HG03565 (cell line): ENCODE measurements at regions not wholly inside any gene's neighbourhood (a gene's known extent, or its start where the extent isn't known, plus 50 kb on each side); places are given as distances from the start of the nearest gene placed in this dataset.

Experiments
- ATAC-seq: cut with Tn5 transposase; IDR thresholded peaks from one replicate; pipeline ENCODE4 v1.9.1; 2021; ENCODE audit warnings: mild to moderate bottlenecking, moderate library complexity; ENCODE audit not compliant: unreplicated experiment

GRCh38 chr2:19462256-19462645 lies 103.8 kb upstream of the OSR1 start:
- no peak for ATAC-seq

GRCh38 chr2:19461504-19462255 lies 103.3 kb upstream of the OSR1 start:
- no peak for ATAC-seq

- ATAC-seq = no peak
These were observed 102.3 kb upstream of the OSR1 start for GRCh38 chr2:19460761-19461160.

- ATAC-seq = no peak
These were observed 100.1 kb upstream of the OSR1 start for GRCh38 chr2:19458427-19459003.

GRCh38 chr2:19457809-19458208 lies 99.4 kb upstream of the OSR1 start:
- ATAC-seq = no peak

- no peak for ATAC-seq
These were observed 98.4 kb upstream of the OSR1 start for GRCh38 chr2:19456705-19457309.

- no peak for ATAC-seq
These were observed 95.7 kb upstream of the OSR1 start for GRCh38 chr2:19454125-19454524.

- ATAC-seq = no peak
These were observed 84.3 kb upstream of the OSR1 start for GRCh38 chr2:19442731-19443130.

GRCh38 chr2:19439081-19439480 lies 80.7 kb upstream of the OSR1 start:
- ATAC-seq = no peak

GRCh38 chr2:19435815-19436214 lies 77.4 kb upstream of the OSR1 start:
- no peak for ATAC-seq

- ATAC-seq = no peak
These were observed 76.0 kb upstream of the OSR1 start for GRCh38 chr2:19434413-19434812.

GRCh38 chr2:19426941-19427340 lies 68.5 kb upstream of the OSR1 start:
- no peak for ATAC-seq

GRCh38 chr2:19426144-19426543 lies 67.7 kb upstream of the OSR1 start:
- no peak for ATAC-seq

- ATAC-seq = no peak
These were observed 67.0 kb upstream of the OSR1 start for GRCh38 chr2:19425419-19425818.

- no peak for ATAC-seq
These were observed 60.9 kb upstream of the OSR1 start for GRCh38 chr2:19419211-19419880.

- ATAC-seq = no peak
These were observed 58.6 kb upstream of the OSR1 start for GRCh38 chr2:19416784-19417684.

GRCh38 chr2:19416083-19416482 lies 57.7 kb upstream of the OSR1 start:
- no peak for ATAC-seq

GRCh38 chr2:19409046-19409445 lies 50.6 kb upstream of the OSR1 start:
- ATAC-seq = no peak

GRCh38 chr2:19408592-19408991 lies 50.2 kb upstream of the OSR1 start:
- ATAC-seq = no peak
